ENCODE measurements at regions not wholly inside any gene's neighbourhood (a gene's known extent, or its start where the extent isn't known, plus 50 kb on each side); places are given as distances from the start of the nearest gene placed in this dataset.

DNA sequence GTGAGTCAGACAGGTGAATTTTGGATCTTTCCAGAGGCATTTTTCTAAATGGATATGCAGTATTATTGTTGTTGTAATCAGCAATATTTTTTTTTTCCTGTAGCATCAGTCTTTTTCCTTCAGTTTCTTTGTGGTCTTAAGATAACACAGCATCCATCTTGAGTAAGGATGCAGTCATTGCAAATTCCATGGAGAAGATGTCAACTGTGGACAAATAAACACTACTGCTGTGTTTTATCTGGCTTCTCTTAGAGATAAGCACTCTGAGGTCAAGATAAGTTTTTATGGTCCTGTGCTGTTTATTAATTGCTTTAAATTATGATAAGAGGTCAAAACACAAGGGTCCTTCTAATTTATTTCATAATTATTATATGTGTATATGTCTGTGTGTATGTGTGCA lies 1255.7 kb downstream of the ADGRL3 start:
- CTCF ChIA-PET (ENCODE audit: unreplicated experiment) = no interaction called here
- no peaks in the 10 kb centered on the region for H3K36me3 ChIP-seq (ENCODE audit: insufficient read depth, low read length)
- POLR2A ChIA-PET = interaction anchor here (0.6 kb wide), 1 partner anchor 835 kb away, joined by 5 read pairs; no protein-coding TSS in a partner anchor
- H2AFZ ChIP-seq (ENCODE audit: low read length) = no peak overlapping the region
- H3K9me3 ChIP-seq (ENCODE audit: low read length) = no peaks in the 10 kb centered on the region
- no peaks in the 10 kb centered on the region for H3K9me2 ChIP-seq (ENCODE audit: insufficient read depth, low read length)
- H3K4me3 ChIP-seq (ENCODE audit: low read depth, low read length, poor library complexity, severe bottlenecking) = no peak overlapping the region
- H4K20me1 ChIP-seq (ENCODE audit: insufficient read depth, low read length) = no peaks in the 10 kb centered on the region
- H3K79me2 ChIP-seq (ENCODE audit: insufficient read depth, low read depth, low read length) = no peaks in the 10 kb centered on the region
- intact Hi-C loops (cut with micrococcal nuclease; ENCODE audit: unreplicated experiment) = no loop called here
- no TSS peak for BruUV-seq (replicated peaks)
- no peaks in the 10 kb centered on the region for H3K4me1 ChIP-seq (ENCODE audit: insufficient read depth, low read length, poor library complexity, severe bottlenecking)
- TF ChIP-seq, protein P1, sequence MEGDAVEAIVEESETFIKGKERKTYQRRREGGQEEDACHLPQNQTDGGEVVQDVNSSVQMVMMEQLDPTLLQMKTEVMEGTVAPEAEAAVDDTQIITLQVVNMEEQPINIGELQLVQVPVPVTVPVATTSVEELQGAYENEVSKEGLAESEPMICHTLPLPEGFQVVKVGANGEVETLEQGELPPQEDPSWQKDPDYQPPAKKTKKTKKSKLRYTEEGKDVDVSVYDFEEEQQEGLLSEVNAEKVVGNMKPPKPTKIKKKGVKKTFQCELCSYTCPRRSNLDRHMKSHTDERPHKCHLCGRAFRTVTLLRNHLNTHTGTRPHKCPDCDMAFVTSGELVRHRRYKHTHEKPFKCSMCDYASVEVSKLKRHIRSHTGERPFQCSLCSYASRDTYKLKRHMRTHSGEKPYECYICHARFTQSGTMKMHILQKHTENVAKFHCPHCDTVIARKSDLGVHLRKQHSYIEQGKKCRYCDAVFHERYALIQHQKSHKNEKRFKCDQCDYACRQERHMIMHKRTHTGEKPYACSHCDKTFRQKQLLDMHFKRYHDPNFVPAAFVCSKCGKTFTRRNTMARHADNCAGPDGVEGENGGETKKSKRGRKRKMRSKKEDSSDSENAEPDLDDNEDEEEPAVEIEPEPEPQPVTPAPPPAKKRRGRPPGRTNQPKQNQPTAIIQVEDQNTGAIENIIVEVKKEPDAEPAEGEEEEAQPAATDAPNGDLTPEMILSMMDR (conservative IDR thresholded peaks at IDR 0.05; ENCODE audit: low read length) = no peak
- TF ChIP-seq EZH2phosphoT487 (IDR thresholded peaks at IDR 0.05; ENCODE audit: borderline replicate concordance, low read depth, low read length) = no peak
- no peak for DNase-seq (ENCODE audit: low spot score)
- H3K4me2 ChIP-seq (ENCODE audit: low read length) = no peak overlapping the region
- H3K27ac ChIP-seq (ENCODE audit: low read depth, low read length, poor library complexity, severe bottlenecking) = no peak overlapping the region

DNA sequence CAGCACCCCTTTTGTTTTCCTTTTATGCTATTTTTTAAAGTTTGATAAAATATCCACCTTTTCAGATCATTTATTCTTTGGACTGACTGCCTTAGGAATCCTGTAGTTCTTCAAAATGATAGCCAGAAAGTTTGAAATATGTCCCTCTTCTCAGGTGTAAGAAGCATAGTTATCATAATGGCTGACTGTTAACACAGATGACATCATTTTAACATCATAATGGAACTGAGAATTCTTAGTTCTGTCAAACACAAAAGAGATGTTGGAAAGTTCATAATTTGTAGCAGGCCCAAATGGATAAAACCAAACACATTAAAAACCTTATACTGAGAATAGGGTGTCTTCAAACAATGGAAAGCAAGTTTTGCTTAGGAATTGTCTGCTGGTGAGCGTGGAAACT lies 1254.4 kb downstream of the ADGRL3 start:
- DNase-seq (ENCODE audit: low spot score) = no peak
- BruUV-seq (replicated peaks) = no TSS peak
- ChIA-PET CTCF (ENCODE audit: unreplicated experiment) (no interaction called here), POLR2A (no interaction called here)
- Histone ChIP-seq H3K9me3 (ENCODE audit: low read length) (no peaks in the 10 kb centered on the region), H2AFZ (ENCODE audit: low read length) (no peak overlapping the region), H3K4me2 (ENCODE audit: low read length) (no peak overlapping the region), H4K20me1 (ENCODE audit: insufficient read depth, low read length) (no peaks in the 10 kb centered on the region), H3K9me2 (ENCODE audit: insufficient read depth, low read length) (no peaks in the 10 kb centered on the region), H3K27ac (ENCODE audit: low read depth, low read length, poor library complexity, severe bottlenecking) (no peak overlapping the region), H3K79me2 (ENCODE audit: insufficient read depth, low read depth, low read length) (no peaks in the 10 kb centered on the region), H3K4me1 (ENCODE audit: insufficient read depth, low read length, poor library complexity, severe bottlenecking) (no peaks in the 10 kb centered on the region), H3K36me3 (ENCODE audit: insufficient read depth, low read length) (no peaks in the 10 kb centered on the region), H3K4me3 (ENCODE audit: low read depth, low read length, poor library complexity, severe bottlenecking) (no peak overlapping the region)
- intact Hi-C loops (cut with micrococcal nuclease; ENCODE audit: unreplicated experiment) = no loop called here
- TF ChIP-seq EZH2phosphoT487 (IDR thresholded peaks at IDR 0.05; ENCODE audit: borderline replicate concordance, low read depth, low read length) = no peak
- TF ChIP-seq, protein P1 (conservative IDR thresholded peaks at IDR 0.05; ENCODE audit: low read length) = no peak

DNA sequence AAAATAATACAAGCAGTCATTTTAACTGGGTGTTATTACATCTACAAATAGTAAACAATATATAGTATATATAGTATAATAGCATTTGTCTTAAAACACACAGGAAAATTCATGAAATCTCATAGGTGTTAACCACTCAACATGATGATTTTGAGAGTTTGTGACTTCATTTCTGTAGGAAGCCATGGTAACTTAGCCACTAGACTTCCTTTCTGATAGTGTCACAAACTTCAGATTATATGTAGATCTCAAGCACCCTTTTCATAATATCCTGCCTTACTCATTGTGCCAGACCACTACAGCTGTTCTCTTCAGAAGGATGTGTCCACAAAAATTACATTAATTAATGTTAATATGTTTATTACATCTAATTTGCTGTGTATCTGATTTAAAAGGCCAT lies 1250.6 kb downstream of the ADGRL3 start:
- H3K4me2 ChIP-seq (ENCODE audit: low read length) = no peak overlapping the region
- H3K27ac ChIP-seq (ENCODE audit: low read depth, low read length, poor library complexity, severe bottlenecking) = no peak overlapping the region
- no peaks in the 10 kb centered on the region for H3K9me2 ChIP-seq (ENCODE audit: insufficient read depth, low read length)
- CTCF ChIA-PET (ENCODE audit: unreplicated experiment) = no interaction called here
- no peak for DNase-seq (ENCODE audit: low spot score)
- no peak overlapping the region for H2AFZ ChIP-seq (ENCODE audit: low read length)
- TF ChIP-seq, protein P1 (conservative IDR thresholded peaks at IDR 0.05; ENCODE audit: low read length) = no peak
- TF ChIP-seq EZH2phosphoT487 (IDR thresholded peaks at IDR 0.05; ENCODE audit: borderline replicate concordance, low read depth, low read length) = no peak
- no peak overlapping the region for H3K4me3 ChIP-seq (ENCODE audit: low read depth, low read length, poor library complexity, severe bottlenecking)
- H4K20me1 ChIP-seq (ENCODE audit: insufficient read depth, low read length) = no peaks in the 10 kb centered on the region
- H3K36me3 ChIP-seq (ENCODE audit: insufficient read depth, low read length) = no peaks in the 10 kb centered on the region
- intact Hi-C loops (cut with micrococcal nuclease; ENCODE audit: unreplicated experiment) = no loop called here
- H3K9me3 ChIP-seq (ENCODE audit: low read length) = 0 out of 2 replicates have a peak, but pooled peaks cover 2% of the 10 kb centered on the region
- no TSS peak for BruUV-seq (replicated peaks)
- POLR2A ChIA-PET = no interaction called here
- H3K79me2 ChIP-seq (ENCODE audit: insufficient read depth, low read depth, low read length) = no peaks in the 10 kb centered on the region
- no peaks in the 10 kb centered on the region for H3K4me1 ChIP-seq (ENCODE audit: insufficient read depth, low read length, poor library complexity, severe bottlenecking)

Measured in OCI-LY7 (cell line).